Loucy (cell line): ENCODE measurements at regions not wholly inside any gene's neighbourhood (a gene's known extent, or its start where the extent isn't known, plus 50 kb on each side); places are given as distances from the start of the nearest gene placed in this dataset.

ENCODE experiments used
- H2AFZ ChIP-seq: fragments of 200-600 bp; sonication (generic); 2 replicates; pipeline ENCODE4 v1.6.0; 2016; ENCODE audit warnings: antibody characterized with exemption, mild to moderate bottlenecking, low read length, moderate library complexity
- H3F3A ChIP-seq: fragments of 200-600 bp; 2 replicates; pipeline ENCODE4 v1.6.0; 2016; ENCODE audit warnings: antibody characterized with exemption, low read depth, mild to moderate bottlenecking
- H3K27me3 ChIP-seq: fragments of 200-600 bp; sonication (generic); 2 replicates; pipeline ENCODE4 v1.6.1; 2014; ENCODE audit warnings: low read length, mild to moderate bottlenecking; ENCODE audit not compliant: insufficient read depth, poor library complexity, severe bottlenecking
- H3K36me3 ChIP-seq: fragments of 200-600 bp; sonication (generic); 2 replicates; pipeline ENCODE4 v1.6.1; 2016; ENCODE audit warnings: low read length; ENCODE audit not compliant: insufficient read depth
- H3K4me1 ChIP-seq: fragments of 200-600 bp; sonication (generic); 2 replicates; pipeline ENCODE4 v1.5.1; 2014; ENCODE audit warnings: low read length, mild to moderate bottlenecking; ENCODE audit not compliant: insufficient read depth, poor library complexity, severe bottlenecking
- H3K4me2 ChIP-seq: fragments of 200-600 bp; sonication (generic); 2 replicates; pipeline ENCODE4 v1.6.0; 2014; ENCODE audit warnings: antibody characterized with exemption, low read length, low read depth, mild to moderate bottlenecking; ENCODE audit not compliant: poor library complexity, severe bottlenecking
- H3K4me3 ChIP-seq: fragments of 200-600 bp; sonication (generic); 2 replicates; pipeline ENCODE4 v1.5.1; 2014; ENCODE audit warnings: low read length, mild to moderate bottlenecking, mixed read lengths; ENCODE audit not compliant: poor library complexity, severe bottlenecking
- H3K79me2 ChIP-seq: fragments of 200-600 bp; sonication (generic); 2 replicates; pipeline ENCODE4 v1.6.1; 2014; ENCODE audit warnings: low read length; ENCODE audit not compliant: insufficient read depth
- H3K9ac ChIP-seq: fragments of 200-600 bp; sonication (generic); 2 replicates; pipeline ENCODE4 v1.6.0; 2014; ENCODE audit warnings: mild to moderate bottlenecking, low read depth, low read length, moderate library complexity; ENCODE audit not compliant: poor library complexity, severe bottlenecking
- H3K9me2 ChIP-seq: fragments of 200-600 bp; sonication (generic); replicated peaks from 2 replicates; pipeline ENCODE4 v1.6.1; 2016; ENCODE audit warnings: low read depth, low read length, mixed read lengths
- H3K9me3 ChIP-seq: fragments of 200-600 bp; sonication (generic); 2 replicates; pipeline ENCODE4 v1.6.1; 2014; ENCODE audit warnings: mild to moderate bottlenecking, antibody characterized with exemption, low read length, low read depth; ENCODE audit not compliant: insufficient read depth
- H4K20me1 ChIP-seq: fragments of 200-600 bp; sonication (generic); 2 replicates; pipeline ENCODE4 v1.6.0; 2014; ENCODE audit warnings: antibody characterized with exemption, low read length, mild to moderate bottlenecking; ENCODE audit not compliant: insufficient read depth, poor library complexity, severe bottlenecking
- CTCF ChIP-seq: fragments of 200-600 bp; sonication (generic); conservative IDR thresholded peaks from 2 replicates; pipeline ENCODE4 v1.5.1; 2014; ENCODE audit warnings: mild to moderate bottlenecking, antibody characterized with exemption, low read length
- EZH2phosphoT487 ChIP-seq: fragments of 200-600 bp; IDR thresholded peaks from 2 replicates; pipeline ENCODE4 v1.6.1; 2018; ENCODE audit warnings: antibody characterized with exemption, mild to moderate bottlenecking, moderate library complexity, borderline replicate concordance

GRCh38 chr7:35379481-35379880 lies 125.6 kb upstream of the TBX20 start:
- Histone ChIP-seq H3K9ac (no peak overlapping the region), H3K4me3 (no peak overlapping the region), H3K4me1 (no peaks in the 10 kb centered on the region), H3K9me2 (no peaks in the 10 kb centered on the region), H2AFZ (no peak overlapping the region), H3K79me2 (no peaks in the 10 kb centered on the region), H3F3A (no peaks in the 10 kb centered on the region), H3K27me3 (no peaks in the 10 kb centered on the region), H4K20me1 (no peaks in the 10 kb centered on the region), H3K9me3 (no peaks in the 10 kb centered on the region), H3K4me2 (no peak overlapping the region), H3K36me3 (no peaks in the 10 kb centered on the region)
- no peak for TF ChIP-seq CTCF
- no peak for TF ChIP-seq EZH2phosphoT487

GRCh38 chr7:35375516-35375915 lies 121.6 kb upstream of the TBX20 start:
- no peak for TF ChIP-seq EZH2phosphoT487
- no peak for TF ChIP-seq CTCF
- Histone ChIP-seq H4K20me1 (no peaks in the 10 kb centered on the region), H3K9ac (no peak overlapping the region), H3K27me3 (no peaks in the 10 kb centered on the region), H3K79me2 (no peaks in the 10 kb centered on the region), H3K4me3 (no peak overlapping the region), H3K36me3 (no peaks in the 10 kb centered on the region), H3K9me3 (no peaks in the 10 kb centered on the region), H3K4me2 (no peak overlapping the region), H3K4me1 (no peaks in the 10 kb centered on the region), H3K9me2 (no peaks in the 10 kb centered on the region), H2AFZ (no peak overlapping the region), H3F3A (no peaks in the 10 kb centered on the region)

GRCh38 chr7:35374858-35375257 lies 121.0 kb upstream of the TBX20 start:
- H2AFZ ChIP-seq, result no peak overlapping the region
- H3K9me2 ChIP-seq, result no peaks in the 10 kb centered on the region
- H4K20me1 ChIP-seq, result no peaks in the 10 kb centered on the region
- H3K79me2 ChIP-seq, result no peaks in the 10 kb centered on the region
- H3F3A ChIP-seq, result no peaks in the 10 kb centered on the region
- no peaks in the 10 kb centered on the region for H3K4me1 ChIP-seq
- H3K4me2 ChIP-seq, result no peak overlapping the region
- H3K9me3 ChIP-seq, result no peaks in the 10 kb centered on the region
- no peak overlapping the region for H3K9ac ChIP-seq
- no peak overlapping the region for H3K4me3 ChIP-seq
- no peaks in the 10 kb centered on the region for H3K27me3 ChIP-seq
- H3K36me3 ChIP-seq, result no peaks in the 10 kb centered on the region
- TF ChIP-seq CTCF, result no peak
- TF ChIP-seq EZH2phosphoT487, result no peak
